ENCODE measurements at regions not wholly inside any gene's neighbourhood (a gene's known extent, or its start where the extent isn't known, plus 50 kb on each side); places are given as distances from the start of the nearest gene placed in this dataset.

DNA sequence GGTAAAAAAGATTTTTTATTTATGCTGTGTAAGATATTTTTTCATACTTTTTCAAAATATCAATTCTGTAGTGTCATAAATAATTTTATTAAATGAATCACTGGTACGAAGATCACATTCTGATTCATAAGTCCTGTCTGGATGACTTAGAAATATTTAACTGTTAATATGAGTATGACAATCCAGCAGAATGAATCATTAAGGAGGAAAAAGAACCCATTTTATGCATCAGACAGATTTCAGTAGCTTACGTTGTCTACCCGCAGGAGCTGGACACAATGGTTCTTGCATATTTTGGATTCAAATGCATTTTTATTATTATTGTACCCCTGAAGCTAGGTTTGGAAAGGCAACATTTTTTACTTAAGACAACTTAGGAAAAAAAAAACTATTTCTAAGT lies 448.9 kb upstream of the TSPY4 start:
- TF ChIP-seq, protein P1, sequence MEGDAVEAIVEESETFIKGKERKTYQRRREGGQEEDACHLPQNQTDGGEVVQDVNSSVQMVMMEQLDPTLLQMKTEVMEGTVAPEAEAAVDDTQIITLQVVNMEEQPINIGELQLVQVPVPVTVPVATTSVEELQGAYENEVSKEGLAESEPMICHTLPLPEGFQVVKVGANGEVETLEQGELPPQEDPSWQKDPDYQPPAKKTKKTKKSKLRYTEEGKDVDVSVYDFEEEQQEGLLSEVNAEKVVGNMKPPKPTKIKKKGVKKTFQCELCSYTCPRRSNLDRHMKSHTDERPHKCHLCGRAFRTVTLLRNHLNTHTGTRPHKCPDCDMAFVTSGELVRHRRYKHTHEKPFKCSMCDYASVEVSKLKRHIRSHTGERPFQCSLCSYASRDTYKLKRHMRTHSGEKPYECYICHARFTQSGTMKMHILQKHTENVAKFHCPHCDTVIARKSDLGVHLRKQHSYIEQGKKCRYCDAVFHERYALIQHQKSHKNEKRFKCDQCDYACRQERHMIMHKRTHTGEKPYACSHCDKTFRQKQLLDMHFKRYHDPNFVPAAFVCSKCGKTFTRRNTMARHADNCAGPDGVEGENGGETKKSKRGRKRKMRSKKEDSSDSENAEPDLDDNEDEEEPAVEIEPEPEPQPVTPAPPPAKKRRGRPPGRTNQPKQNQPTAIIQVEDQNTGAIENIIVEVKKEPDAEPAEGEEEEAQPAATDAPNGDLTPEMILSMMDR (IDR thresholded peaks at IDR 0.05): no peak
- no peak for TF ChIP-seq POLR2A (IDR thresholded peaks at IDR 0.05)
- no peak for TF ChIP-seq EP300 (IDR thresholded peaks at IDR 0.05)

All from tibial nerve (tissue), 4 donors.